ENCODE measurements at regions not wholly inside any gene's neighbourhood (a gene's known extent, or its start where the extent isn't known, plus 50 kb on each side); places are given as distances from the start of the nearest gene placed in this dataset.
"Not testable (repeated sequence)": the region's sequence is repeated elsewhere in the genome, so short reads cannot be mapped to it uniquely, and the experiment has no call there.

DNA sequence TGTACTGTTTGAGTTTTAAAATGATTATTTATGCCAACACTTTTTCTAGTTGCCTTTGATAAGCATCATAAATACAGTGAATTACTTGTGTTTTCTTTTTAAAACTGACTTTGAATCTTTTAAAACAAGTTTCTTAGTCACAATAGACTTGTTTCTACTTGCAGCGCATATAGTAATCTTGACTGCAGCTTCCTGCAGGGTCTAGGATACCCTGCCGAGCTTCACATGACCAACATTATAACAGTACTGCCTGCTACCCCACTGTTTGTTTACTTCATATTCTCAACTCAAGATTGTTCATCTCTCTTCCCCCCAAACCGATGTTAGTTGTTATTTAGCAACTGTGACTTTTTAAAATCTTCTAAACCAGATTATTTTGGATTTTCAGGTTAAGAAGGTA is 751.3 kb upstream of the NEGR1 start:
- no peak for DNase-seq

DNA sequence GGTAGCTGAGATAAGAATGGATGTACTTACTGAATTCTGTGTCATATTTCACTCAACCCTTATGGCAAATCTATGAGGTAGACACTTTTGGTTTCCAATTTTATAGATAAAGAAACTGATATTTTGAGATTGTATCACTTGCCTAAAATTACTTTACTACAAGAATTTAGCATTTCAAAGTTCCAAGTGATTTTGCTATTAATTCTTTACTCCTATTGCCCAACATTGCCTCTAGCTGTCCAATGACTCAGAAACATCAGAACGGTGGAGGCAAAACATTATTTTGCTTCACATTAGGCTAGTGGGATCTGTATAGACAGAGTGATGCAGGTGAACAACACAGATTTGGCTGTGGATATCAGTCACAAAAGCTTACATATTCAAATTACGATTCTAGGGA is 747.2 kb upstream of the NEGR1 start:
- DNase-seq, result no peak

DNA sequence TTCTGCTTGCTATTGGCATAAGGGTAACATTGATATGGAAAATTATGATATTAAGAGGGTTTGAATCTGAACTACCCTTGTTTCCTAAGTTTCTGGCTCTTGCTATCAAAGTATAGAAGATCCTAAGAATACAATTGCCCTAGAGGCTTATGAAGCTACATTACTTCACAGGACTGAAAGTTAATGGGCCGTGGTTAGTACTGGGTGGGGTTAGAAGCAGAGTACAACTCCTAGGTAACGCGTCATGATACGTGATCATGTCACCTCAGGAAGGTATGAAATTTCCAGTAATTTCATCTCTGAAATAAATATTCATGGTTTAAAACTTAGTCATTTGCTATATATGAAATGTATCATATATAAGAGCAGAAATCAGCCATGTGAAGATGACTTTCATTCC is 743.8 kb upstream of the NEGR1 start:
- DNase-seq, result no peak

DNA sequence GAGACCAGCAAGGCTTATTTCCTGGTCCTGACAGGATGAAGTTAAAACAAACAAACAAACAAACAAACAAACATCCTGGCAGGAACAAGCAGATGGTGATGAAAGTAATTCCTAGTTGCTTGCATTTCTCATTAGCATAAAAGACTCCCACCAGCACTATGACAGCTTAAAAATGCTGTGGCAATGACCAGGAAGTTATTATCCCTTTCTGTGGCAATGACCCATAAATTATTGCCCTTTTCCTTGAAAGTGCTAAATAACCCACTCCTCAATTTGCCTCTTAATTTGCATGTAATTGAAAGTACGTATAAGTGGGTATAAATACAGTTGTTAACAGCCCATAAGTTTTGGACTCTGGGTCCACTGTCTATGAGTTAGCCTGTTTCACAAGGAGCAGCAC is 727.6 kb upstream of the NEGR1 start:
- DNase-seq, result no peak

DNA sequence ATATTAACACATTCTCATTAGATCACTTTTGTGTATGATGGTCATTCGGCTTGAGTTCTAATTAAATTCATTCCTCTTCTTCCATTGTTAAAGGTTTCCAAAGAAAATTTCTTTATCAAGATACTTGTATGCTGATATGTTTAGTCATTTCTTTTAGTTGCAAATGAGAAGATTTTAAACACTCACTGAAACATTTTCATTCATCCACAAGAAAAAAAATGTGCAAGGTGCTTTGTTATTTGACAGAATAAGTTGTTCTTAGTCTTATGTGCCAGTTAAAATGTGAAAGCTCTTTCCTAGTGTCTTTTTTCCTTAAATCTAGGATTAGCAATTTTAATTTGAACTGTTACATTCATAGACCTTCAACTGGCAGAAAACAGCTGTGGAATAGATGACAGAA is 727.0 kb upstream of the NEGR1 start:
- no peak for DNase-seq

DNA sequence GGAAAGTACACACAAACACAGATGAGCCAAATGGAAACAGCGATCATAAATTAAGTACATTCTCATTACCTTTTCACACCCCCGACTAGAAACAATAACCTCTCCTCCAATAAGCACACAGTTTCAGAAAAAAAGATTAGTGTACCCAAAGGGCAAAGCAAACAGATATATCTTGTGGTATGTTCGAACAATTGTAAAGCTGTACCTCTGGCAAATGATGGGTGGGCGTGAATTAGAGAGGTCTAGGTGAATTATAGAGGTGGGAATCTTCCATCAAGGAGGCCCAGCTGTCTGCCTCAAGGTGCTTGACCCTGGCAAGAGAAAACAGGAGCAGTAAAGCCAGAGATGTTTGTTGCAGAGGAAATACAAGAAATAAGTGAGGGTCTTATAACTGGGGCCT is 715.3 kb upstream of the NEGR1 start:
- DNase-seq, result no peak

DNA sequence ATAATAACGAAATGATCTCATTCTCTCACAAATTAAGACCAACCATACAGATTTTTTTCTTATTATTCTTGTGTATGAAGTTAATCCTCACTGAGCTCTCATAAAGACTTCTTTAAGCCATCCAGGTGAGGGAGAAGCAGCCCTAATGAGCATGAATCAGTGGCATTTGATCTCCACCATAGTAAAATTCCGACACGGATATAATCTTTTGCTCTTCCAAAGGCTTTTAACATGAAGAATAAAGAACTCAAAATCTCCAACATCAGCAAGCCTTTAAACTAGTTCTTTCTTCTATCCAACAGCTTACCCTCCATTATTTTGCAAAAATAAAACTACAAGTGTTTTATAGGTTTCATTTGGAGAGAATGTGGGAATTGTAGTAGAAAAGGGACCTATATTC is 714.7 kb upstream of the NEGR1 start:
- no peak for DNase-seq

DNA sequence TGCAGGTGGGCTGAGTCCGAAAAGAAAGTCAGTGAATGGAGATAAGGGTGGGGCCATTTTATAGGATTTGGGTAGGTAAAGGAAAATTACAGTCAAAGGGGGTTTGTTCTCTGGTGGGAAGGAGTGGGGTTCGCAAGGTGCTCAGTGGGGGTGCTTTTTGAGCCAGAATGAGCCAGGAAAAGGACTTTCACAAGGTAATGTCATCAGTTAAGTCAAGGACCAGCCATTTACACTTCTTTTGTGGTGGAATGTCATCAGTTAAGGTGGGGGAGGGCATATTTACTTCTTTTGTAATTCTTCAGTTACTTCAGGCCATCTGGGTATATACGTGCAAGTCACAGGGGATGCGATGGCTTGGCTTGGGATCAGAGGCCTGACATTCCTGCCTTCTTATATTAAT is 705.5 kb upstream of the NEGR1 start:
- not testable (repeated sequence) for DNase-seq

DNA sequence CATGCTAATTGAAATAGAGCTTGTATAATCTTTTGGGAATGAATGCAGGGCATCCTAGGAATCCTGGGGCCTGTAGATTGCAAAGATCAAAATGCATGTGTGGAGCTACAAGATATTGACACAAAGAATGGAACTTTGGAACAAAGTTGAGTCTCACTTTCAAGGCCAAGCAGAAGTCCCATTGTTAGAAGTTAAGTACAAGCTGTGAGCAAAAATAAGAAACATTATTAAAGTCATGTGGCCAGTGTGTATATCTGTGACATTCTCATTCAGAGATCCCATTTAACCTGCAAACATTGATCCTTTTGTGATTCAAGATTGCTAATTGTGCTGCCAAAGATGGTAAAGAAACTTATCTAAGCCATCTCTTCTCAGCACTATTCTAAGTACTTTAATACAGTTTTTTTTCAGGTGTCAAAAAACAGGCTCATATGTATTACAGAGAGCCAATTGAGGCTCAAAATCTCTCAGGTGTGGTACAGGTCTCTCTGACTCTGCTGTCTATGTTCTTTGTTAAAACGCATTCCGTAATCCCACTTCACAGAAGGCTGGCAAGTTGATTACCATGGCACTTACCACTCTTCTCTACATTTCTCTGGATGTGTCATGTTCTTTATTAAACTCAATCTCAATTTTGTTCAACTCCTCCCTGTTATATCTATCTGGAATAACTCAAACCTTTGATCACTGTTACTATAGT is 704.4 kb upstream of the NEGR1 start:
- DNase-seq, result no peak

DNA sequence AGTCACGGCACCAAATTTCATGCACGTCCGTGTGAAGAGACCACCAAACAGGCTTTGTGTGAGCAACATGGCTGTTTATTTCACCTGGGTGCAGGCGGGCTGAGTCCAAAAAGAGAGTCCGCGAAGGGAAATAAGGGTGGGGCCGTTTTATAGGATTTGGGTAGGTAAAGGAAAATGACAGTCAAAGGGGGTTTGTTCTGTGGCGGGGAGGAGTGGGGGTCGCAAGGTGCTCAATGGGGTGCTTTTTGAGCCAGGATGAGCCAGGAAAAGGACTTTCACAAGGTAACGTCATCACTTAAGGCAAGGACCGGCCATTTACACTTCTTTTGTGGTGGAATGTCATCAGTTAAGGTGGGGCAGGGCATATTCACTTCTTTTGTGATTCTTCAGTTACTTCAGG is 702.7 kb upstream of the NEGR1 start:
- DNase-seq, result not testable (repeated sequence)

DNA sequence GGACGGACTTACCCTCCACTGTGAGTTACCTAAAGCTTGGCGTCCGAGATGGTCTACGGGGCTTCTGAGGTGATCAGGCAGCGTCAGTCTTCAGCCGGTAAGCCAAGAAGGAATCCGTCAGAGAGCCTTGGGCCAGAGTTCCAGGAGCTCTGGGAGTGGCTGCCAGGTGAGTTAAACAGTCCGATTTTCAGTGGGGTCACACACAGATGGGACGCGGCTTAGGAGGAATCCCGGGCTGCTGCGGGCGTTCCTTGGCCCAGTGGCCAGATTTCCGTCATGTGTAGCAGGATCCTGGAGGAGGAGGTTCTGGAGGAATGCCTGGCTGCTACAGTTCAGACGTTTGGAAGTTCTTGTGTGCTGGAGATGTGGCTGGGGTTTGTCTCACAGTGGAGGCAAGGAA is 700.7 kb upstream of the NEGR1 start:
- DNase-seq, result not testable (repeated sequence)

DNA sequence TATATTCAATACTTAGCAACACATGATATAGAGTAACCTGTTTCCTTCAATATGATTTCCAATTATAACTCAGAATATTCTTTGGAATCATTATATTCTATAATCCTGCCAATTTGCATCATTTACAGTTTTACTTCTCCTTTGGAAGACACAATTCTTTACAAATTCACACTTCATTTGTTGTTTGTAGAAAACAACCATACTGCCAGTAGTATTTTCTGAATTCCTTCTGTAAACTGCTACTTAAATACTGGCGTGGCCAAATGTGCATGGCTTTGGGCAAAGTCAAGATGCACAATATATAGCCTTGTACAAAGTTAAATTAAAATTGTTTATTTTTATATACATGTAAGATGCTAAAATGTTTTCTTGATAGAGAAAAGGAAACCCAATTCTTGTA is 687.1 kb upstream of the NEGR1 start:
- DNase-seq, result no peak

DNA sequence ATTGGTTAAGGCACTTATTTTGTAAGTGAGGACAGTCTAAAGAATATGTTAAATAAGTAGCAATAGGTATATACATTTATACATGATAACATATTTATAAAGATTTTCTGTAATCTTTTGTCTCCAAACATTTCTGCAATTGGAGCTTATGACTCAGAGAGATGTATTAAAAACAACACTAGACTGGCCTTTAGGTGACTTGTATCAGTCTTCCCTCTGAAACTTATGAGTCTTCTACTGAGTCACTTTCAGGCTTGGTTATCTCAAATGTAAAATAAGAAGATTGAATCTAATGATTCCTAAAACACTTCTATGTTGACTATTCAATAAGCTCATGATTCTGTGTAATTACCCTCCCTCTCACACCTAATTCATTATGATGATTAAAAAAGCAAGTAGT is 672.6 kb upstream of the NEGR1 start:
- no peak for DNase-seq

DNA sequence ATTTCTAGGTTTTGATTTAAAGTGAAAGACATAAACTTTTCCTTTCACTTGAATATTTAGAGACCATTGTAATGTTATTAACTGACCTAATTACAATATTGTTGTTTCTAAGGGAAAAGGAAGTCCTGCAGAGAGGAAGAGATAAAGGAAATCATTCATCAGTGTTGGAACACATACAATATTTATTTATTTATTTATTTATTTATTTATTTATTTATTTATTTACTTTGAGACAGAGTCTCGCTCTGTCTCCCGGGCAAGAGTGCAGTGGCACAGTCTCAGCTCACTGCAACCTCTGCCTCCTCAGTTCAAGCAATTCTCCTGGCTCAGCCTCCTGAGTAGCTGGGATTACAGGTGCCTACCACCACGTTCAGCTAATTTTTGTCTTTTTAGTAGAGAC is 668.6 kb upstream of the NEGR1 start:
- DNase-seq, result not testable (repeated sequence)

DNA sequence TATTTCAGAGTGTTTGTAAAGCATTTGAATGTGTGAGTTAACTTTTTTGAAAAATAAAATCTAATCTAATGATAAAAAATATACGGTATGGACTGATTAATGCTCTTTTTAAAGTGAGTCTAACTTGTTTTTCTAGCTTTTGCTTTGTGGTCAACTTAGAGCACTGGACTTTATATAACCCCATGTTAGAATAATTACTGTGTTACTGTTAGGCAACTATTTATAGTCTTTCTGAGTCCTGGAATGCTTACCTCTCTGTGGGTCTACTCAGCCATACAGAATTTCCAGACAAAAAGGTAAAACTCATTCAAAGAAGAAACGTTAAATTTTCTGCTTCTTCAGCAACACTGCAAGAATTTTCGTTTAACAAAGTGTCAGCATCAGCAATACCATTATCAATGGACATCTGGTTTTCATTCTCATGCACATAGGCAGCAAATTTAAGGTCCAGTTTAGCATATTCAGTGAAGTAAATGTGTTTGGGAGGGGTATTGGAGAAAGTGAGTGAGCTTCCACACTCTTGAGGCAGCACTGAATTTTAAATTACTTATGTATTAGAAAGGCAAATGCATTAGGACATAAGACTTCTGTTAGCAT is 664.7 kb upstream of the NEGR1 start:
- DNase-seq, result no peak

DNA sequence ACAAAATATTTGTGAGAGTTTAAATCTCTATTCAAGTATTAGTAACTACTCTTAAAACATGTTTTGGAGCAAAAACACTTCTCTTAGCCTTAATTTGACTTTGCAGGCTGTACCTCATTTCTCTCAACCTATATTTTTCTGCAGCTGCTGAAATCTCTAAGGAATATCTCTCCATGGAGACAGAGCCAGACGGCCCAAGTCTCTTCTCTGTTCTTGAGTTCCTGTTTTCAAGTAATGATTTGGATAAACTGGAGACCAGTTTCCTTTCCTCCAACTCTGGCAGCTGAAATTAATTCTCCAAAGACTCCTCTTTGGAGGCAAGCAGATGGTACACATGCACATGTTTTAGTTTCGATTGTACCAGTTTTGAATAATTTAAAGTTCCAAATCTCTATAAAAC is 659.7 kb upstream of the NEGR1 start:
- no peak for DNase-seq

DNA sequence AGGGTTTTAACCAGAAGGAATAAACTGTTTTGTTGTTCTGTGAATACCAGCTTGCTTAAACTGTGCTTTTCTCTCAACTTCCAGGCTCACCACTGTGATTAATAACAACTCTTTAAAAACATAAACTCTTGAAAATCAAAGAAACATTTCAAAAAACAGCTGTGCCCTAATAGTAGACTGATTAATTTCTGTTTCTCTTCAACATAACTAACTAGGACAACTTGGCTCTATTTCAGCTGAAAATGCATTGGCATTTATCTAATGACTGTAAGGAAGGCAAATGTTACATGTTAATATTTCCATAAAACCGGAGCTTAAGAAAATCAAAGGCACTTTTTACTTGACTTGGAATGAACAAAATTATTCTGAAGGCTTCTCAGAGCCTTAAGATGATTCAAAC is 656.1 kb upstream of the NEGR1 start:
- no peak for DNase-seq

DNA sequence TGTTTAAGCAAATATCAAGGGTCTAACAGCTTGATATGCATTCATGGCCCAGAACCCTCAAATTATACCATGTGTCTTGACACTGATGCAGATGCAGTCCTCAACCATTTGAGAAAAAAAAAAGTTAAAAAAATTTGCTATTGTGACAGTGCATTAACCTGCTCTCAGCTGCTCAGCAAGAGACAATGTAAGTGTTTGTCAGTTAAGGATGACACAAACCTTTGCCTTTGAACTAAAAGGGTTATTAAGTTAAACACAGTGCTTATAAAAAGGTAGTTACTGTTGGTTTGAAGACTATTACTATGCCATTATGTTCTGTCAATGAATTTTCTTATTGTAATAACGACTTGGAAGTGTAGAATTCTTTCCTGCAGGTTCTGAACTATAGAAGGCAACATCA is 655.6 kb upstream of the NEGR1 start:
- no peak for DNase-seq

DNA sequence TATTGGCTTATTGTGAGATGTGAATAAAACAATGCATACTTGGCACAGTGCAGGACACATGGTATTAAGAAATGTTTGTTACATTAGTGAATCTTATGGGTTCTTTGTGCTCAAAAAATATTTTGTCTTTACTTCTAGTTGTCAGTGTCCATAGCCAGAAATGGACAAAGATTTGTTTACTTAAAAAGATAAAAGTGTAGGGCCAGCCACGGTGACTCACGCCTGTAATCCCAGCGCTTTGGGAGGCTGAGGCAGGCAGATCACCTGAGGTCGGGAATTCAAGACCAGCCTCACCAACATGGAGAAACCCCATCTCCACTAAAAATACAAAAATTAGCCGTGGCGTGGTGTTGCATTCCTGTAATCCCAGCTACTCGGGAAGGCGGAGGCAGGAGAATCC is 654.6 kb upstream of the NEGR1 start:
- no peak for DNase-seq

DNA sequence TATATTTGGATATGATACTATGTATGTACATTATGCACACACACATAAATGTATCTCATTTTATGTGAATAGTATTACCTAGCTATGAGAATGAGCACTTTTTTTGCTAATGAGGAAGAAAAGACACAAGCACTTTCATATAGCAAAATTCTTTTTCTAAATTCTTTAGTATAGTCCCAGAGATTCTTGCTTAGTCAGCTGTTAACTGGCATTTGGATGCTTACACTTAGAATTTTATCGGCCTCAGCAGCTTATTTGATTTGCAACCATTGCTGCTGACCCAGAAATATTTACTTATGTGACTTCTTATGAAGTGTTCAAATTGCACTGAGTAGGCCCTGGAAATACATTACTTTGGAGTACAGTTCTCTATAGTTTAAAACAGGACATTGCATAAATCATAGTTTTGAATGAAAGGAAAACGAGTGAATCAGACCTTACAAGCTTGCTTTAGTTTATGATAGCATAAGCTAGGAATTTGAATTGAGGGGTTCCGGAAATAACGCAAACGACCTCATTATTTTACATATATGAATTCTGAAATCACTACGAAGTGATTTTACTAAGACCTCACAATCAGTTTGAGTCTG is 653.9 kb upstream of the NEGR1 start:
- DNase-seq, result no peak

DNA sequence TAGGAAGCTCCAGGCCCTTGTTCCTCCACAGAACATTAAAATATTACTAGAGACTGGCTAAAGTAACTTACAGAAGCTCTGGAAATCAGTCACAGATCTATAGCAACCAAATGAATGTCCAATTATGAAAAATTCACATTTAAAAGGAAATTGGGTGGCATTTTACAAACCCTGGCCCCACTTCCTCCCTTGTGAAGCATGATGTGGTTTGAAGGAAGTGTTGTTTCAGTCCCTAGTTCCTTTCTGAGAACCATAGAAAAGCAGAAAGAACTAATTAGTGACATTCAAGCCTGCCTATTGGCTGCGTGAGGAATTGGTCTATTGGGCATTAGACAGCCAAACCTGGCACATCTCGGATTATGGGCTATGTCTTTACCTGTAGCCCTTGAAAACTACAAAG is 649.7 kb upstream of the NEGR1 start:
- DNase-seq, result no peak

DNA sequence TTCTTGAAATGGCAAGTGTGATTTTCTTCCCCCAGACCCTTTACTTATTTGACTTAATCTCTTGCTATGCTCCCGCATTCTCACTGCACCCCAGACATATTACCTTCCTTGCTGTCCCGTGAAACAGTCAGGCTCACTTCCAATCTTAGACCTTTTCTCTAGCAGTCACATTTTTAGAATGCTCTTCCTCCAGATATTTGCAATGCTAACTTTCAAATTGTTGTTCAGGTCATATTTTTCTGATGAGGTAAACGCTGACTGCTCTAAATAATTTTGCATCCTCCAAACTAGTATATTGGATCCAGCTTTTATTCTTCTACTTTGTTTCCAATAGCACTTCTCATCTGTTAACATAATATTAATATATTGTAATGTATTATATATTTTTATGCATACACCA is 648.2 kb upstream of the NEGR1 start:
- DNase-seq, result no peak

DNA sequence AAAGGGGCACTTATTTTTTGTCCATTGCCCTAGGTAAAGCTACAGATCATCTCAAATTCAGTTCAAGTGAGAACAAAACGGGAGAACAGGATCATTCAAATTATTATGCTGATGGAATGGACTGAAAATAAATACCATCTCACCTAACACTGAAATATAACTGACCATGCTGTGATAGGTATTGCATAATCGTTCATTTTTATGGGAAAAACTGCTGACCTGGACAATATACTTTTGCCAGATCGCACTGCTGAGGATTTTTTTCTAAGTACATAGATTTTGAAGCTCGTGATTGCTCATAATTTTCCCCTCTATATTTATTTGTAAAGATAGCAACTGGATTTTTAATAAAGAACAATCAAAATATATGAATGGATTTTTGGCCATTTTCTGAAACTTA is 636.6 kb upstream of the NEGR1 start:
- no peak for DNase-seq

DNA sequence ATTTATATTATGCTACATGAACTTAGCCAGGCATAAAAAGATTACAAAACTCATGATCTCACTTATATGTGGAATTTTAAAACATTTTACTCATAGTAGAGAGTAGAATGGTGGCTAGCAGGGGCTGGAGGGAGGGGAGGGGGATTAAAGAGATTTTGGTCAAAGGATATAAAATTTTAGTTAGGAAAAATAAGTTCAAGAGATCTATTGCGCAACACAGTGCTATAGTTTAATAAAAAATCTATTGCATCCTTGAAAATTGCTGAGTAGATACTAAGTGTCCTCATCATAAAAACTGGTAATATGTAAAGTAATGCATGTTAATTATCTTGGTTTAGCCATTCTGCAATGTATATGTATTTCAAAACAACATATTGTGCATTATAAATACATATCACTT is 635.6 kb upstream of the NEGR1 start:
- no peak for DNase-seq

DNA sequence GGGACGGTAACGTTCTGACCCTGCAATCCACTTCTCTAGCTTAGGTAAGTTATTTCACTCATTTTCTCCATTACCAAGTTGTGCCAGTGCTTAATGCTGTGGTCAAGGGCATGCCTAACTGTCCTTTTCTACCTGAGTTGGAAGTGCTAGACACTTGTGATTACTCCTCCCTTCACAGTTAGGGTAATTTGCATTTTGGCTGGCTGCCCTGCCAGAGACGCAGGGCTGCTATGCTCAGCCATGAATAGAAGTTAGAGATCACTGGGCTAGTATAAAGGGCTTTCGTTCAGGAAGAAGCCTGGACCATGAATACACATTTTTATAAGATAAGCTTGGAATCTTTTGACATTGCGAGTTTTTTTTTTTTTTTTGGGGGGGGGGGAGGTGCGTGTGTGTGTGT is 633.2 kb upstream of the NEGR1 start:
- no peak for DNase-seq

All from activated CD4-positive, alpha-beta T cell treated with anti-CD3 and anti-CD28 coated beads for 48 hours (primary cell).